ENCODE measurements at regions not wholly inside any gene's neighbourhood (a gene's known extent, or its start where the extent isn't known, plus 50 kb on each side); places are given as distances from the start of the nearest gene placed in this dataset.

DNA sequence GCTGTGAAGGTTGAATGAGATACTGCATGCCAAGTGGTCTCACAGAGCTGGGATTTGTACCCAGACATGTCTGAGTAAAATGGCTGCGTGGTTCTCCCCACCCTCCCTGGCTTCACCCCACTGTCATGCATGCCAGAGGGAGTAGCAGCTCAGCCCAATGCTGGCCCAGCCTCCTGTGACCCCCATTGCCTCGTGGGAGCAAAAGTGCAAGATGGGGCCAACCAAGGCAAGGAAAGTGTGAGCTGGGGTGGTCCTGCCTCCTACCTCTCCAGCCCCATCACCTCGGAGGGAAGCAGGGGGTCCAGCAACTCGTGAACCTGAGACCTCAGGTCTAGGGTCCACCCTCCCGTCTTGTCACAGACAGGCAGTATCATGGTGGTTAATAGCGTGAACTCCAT is 209.8 kb upstream of the GRIK3 start:
- no peaks in the 10 kb centered on the region for H3K4me1 Mint-ChIP-seq (ENCODE audit: low read depth)
- H3K27ac Mint-ChIP-seq: no peak overlapping the region
- no peaks in the 10 kb centered on the region for H3K9me3 Mint-ChIP-seq
- intact Hi-C loops (cut with micrococcal nuclease): no loop called here
- H3K27me3 Mint-ChIP-seq: peaks cover 2% of the 10 kb centered on the region
- H3K4me3 Mint-ChIP-seq: no peak overlapping the region
- no peaks in the 10 kb centered on the region for H3K36me3 Mint-ChIP-seq (ENCODE audit: low read depth)

DNA sequence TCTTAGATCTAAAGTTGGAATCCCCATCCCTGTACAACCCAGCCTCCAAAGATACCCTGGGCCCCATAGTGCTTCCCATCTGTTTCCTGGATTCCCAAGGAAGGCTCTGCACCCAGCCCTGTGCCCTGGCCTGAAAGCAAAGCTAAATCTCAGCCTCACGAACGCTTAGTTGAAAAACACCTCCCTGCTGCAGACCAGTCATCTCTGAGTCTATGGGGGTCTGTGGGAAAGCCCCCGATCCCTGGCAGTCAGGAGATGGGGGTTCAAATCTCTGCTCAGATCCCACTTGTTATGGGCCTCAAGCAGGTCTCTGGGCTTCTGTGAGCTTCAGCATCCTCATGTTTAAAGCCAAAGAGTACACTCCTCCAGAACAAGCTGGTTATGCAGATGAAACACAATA is 210.5 kb upstream of the GRIK3 start:
- no peaks in the 10 kb centered on the region for H3K9me3 Mint-ChIP-seq

DNA sequence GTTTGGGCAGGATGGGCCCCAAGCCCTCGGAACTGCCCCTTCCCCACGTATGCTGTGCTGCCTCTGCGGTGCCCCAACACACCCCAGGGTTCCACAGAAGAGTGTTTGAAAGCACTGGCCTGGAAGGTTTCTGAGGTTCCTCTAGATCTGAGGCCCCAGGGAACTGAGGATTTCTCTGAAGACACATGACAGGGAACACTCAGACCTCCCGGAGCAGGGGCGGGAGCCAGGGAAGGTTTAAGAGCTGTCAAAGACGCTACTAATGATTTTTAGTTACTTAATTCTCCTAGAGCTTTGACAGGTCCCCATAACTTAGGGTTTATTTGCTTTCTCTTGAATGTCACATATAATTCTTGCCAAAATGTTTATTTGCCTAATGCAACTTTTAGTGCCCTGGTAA is 212.3 kb upstream of the GRIK3 start:
- Mint-ChIP-seq H3K4me1 (ENCODE audit: low read depth) (no peaks in the 10 kb centered on the region), H3K9me3 (no peaks in the 10 kb centered on the region), H3K36me3 (ENCODE audit: low read depth) (no peaks in the 10 kb centered on the region), H3K27me3 (peaks cover 1% of the 10 kb centered on the region), H3K27ac (no peak overlapping the region), H3K4me3 (no peak overlapping the region)
- intact Hi-C loops (cut with micrococcal nuclease): no loop called here

More for the DNA sequence above, 210.5 kb upstream of the GRIK3 start:
- no peak overlapping the region for H3K4me3 Mint-ChIP-seq
- H3K36me3 Mint-ChIP-seq (ENCODE audit: low read depth): no peaks in the 10 kb centered on the region
- H3K27ac Mint-ChIP-seq: no peak overlapping the region
- H3K27me3 Mint-ChIP-seq: peaks cover 2% of the 10 kb centered on the region
- intact Hi-C loops (cut with micrococcal nuclease): no loop called here
- no peaks in the 10 kb centered on the region for H3K4me1 Mint-ChIP-seq (ENCODE audit: low read depth)

DNA sequence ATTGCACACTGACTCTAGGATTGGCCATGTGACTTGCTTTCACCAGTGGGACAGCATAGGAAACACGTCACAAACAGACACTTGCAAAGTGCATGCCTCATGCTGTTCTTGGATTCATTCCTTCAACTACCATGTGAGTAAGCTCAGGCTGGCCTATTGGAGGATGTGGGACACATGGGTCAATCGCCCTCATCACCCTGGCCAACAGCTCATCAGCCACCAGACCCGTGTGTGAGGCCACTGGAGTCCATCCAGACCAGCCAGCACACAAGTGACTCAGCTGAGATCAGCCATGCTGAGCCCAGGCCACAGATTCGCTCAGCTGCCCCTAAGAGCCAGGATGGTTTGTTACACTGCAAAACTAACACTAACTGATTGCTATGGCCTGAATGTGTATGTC is 216.1 kb upstream of the GRIK3 start:
- no peaks in the 10 kb centered on the region for H3K9me3 Mint-ChIP-seq
- no peak overlapping the region for H3K27ac Mint-ChIP-seq
- H3K36me3 Mint-ChIP-seq (ENCODE audit: low read depth): no peaks in the 10 kb centered on the region
- no peak overlapping the region for H3K4me3 Mint-ChIP-seq
- peaks cover 5% of the 10 kb centered on the region for H3K27me3 Mint-ChIP-seq
- intact Hi-C loops (cut with micrococcal nuclease): no loop called here
- H3K4me1 Mint-ChIP-seq (ENCODE audit: low read depth): no peaks in the 10 kb centered on the region

DNA sequence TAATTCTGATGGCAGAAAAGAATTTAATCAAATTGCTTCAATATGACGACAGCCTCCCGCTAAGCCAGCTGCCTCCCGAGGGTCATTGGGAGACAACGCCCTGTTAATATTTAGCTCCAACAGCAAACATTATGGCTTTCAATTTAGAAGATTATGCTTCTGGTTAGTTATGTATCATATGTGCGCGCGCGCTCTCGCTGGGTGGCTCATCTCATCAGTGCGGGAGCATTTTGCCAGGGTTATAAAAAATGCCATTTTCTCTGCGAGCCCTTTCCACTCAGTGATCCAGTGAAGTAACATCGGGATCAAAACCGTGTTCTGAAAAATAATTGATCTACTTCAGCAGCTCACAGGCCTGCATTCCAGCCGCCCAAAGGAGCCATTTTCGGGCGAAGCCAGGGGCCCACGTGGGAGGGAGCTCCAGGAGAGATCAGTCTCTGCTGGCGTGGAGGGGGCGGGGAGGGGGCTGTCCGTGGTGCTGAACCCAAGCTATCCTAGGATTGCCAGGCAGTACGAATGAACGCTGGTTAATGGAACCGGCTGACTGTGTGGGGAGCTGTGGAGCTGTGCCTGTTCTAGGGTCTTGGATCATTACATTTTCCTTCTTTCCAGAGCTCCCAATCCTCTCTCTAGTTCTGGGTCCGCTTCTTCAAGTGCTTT is 219.1 kb upstream of the ZC3H12A start:
- intact Hi-C loops (cut with micrococcal nuclease): no loop called here

DNA sequence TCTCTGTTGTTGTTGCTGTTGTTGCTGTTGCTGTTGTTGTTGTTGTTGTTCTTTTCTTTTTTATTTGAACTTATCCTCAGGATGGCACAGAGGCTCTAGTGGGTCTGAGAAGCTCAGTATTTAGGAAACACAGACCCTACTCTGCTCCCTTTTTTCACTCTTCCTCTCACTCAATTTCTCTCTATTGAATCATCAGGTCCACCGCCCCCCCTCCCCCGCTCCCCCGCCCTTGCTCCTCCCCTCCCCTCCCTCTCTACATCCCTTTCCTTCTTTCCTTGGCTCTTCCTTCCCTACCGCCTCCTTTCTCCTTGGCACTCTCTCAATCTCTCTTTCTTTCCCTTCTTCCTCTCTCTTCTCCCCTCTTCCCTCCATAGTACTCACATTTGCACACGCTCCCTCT is 218.5 kb upstream of the ZC3H12A start:
- intact Hi-C loops (cut with micrococcal nuclease): no loop called here

More for the DNA sequence above, 219.1 kb upstream of the ZC3H12A start:
- Mint-ChIP-seq H3K36me3 (ENCODE audit: low read depth) (no peaks in the 10 kb centered on the region), H3K9me3 (no peaks in the 10 kb centered on the region), H3K4me1 (ENCODE audit: low read depth) (no peaks in the 10 kb centered on the region), H3K4me3 (no peak overlapping the region), H3K27me3 (peaks cover 22% of the 10 kb centered on the region), H3K27ac (no peak overlapping the region)

DNA sequence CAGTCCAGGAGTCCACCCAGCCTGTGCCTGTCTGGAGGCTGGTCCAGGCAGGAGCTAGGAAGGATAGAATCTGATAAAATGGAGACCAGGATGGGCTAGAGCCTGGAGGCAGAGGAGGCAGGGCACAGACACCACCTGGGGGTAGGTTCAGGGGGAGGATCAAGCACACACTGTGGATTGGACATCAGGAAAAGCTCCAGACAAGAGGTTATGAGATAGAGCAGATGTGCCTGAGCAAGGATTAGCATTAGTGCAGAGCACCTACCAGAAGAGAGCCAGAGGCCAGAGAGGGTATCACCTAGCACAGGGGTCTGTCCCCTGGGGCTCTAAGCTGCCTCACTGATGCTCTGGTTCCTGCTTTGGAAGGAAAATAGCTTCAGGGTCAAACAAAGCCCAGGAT is 216.7 kb upstream of the ZC3H12A start:
- Mint-ChIP-seq H3K27ac (no peak overlapping the region), H3K4me1 (ENCODE audit: low read depth) (no peaks in the 10 kb centered on the region), H3K4me3 (no peak overlapping the region), H3K9me3 (no peaks in the 10 kb centered on the region), H3K27me3 (peaks cover 22% of the 10 kb centered on the region), H3K36me3 (ENCODE audit: low read depth) (no peaks in the 10 kb centered on the region)
- intact Hi-C loops (cut with micrococcal nuclease): no loop called here

More for the DNA sequence above, 218.5 kb upstream of the ZC3H12A start:
- Mint-ChIP-seq H3K27me3 (peaks cover 22% of the 10 kb centered on the region), H3K9me3 (no peaks in the 10 kb centered on the region), H3K4me3 (no peak overlapping the region), H3K4me1 (ENCODE audit: low read depth) (no peaks in the 10 kb centered on the region), H3K36me3 (ENCODE audit: low read depth) (no peaks in the 10 kb centered on the region), H3K27ac (no peak overlapping the region)

DNA sequence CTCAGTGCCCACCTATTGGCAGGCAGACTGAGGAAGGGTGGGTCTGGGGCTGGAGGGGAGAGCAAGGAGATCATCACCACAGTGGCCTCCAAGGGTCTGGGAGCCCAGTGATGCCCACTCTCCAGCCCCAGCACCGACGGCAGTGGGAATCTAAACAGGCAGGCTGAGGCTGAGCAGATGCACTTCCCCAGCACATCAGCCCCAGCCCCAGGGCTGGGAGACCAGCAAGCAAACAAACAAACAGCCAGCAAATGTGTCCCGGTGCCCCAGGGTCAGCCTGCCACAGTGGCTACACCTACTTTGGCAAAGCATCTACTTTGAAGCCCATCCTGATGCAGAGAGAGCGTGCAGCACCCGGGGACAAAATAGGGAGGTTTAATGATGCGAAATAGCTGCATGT is 216.3 kb upstream of the ZC3H12A start:
- H3K9me3 Mint-ChIP-seq: no peaks in the 10 kb centered on the region
- no peaks in the 10 kb centered on the region for H3K36me3 Mint-ChIP-seq (ENCODE audit: low read depth)
- H3K4me3 Mint-ChIP-seq: no peak overlapping the region
- peaks cover 22% of the 10 kb centered on the region for H3K27me3 Mint-ChIP-seq
- no peak overlapping the region for H3K27ac Mint-ChIP-seq
- intact Hi-C loops (cut with micrococcal nuclease): no loop called here
- no peaks in the 10 kb centered on the region for H3K4me1 Mint-ChIP-seq (ENCODE audit: low read depth)

DNA sequence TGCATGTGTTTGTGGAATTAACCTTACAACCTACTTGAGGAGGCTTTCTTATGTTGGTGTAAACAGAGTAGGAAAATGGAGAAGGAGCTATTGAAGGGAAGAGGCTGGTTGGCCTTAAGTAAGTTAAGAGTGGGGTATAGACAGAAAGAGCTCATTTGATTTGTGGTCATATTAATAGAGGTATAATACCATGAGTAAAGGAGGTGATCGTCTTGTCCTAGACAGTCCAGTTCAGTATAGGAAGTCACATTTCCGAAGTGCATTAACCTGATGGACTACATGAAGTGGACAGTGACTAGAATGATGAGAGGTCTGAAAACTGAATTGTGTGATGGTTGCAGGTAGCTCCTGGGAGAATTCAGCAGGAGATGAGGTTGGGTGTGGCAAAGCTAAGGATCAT is 215.4 kb upstream of the ZC3H12A start:
- H3K27ac Mint-ChIP-seq: no peak overlapping the region
- intact Hi-C loops (cut with micrococcal nuclease): no loop called here
- H3K4me1 Mint-ChIP-seq (ENCODE audit: low read depth): no peaks in the 10 kb centered on the region
- H3K4me3 Mint-ChIP-seq: no peak overlapping the region
- H3K36me3 Mint-ChIP-seq (ENCODE audit: low read depth): no peaks in the 10 kb centered on the region
- no peaks in the 10 kb centered on the region for H3K9me3 Mint-ChIP-seq
- peaks cover 22% of the 10 kb centered on the region for H3K27me3 Mint-ChIP-seq

DNA sequence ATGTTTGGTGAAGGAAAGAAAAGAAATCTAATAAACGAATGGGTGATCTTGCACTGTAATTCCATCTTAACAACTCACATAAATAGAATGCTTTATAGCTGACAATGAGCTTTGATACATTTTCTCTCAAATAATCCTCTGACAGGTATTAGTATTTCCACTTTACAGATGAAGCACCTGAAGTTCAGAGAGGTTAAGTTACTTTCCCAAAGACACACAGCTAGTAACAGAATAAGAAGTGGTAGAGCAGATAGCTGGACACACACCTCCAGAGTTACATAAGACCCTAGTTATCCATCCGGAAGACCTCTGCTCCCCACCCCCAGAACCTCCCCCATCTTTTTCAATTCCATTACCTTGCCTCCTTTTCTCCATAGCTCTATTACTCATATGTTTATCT is 213.3 kb upstream of the ZC3H12A start:
- no peak overlapping the region for H3K4me3 Mint-ChIP-seq
- no peaks in the 10 kb centered on the region for H3K36me3 Mint-ChIP-seq (ENCODE audit: low read depth)
- intact Hi-C loops (cut with micrococcal nuclease): no loop called here
- no peaks in the 10 kb centered on the region for H3K9me3 Mint-ChIP-seq
- H3K4me1 Mint-ChIP-seq (ENCODE audit: low read depth): no peaks in the 10 kb centered on the region
- H3K27me3 Mint-ChIP-seq: peaks cover 15% of the 10 kb centered on the region
- no peak overlapping the region for H3K27ac Mint-ChIP-seq

DNA sequence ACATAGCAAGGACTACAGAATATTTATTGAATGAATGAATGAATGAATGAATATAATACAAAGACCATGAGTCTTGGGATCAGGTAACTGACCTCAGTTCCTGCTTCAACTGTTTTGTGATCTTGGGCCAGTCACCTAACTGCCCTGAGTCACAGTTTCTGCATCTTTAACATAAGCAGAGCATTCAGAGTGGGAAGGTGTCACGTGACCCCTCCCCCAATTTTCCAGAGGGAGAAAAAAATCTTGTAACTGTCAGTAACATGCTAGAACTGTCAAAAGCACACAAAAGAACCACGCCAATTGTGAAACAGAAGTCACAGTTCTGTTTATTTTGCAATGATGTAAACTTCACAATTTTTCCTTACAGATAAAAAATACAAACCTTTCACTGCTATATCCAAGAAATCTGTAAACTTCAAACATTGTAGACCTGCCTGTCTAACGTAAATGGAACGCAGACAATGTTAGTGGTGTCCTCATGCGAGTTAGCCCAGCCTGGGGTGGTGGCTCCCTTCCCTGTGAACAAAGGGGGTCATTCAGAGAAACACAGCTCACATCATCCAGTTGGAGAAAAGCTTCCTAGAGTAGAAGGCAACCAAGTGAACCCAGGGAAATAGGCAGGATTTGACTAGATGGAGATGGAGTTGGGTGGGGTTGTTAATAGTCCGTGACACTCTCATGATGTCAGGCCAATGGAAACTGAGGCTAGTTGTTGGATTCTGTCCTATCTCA is 211.8 kb upstream of the ZC3H12A start:
- intact Hi-C loops (cut with micrococcal nuclease): no loop called here
- H3K4me1 Mint-ChIP-seq (ENCODE audit: low read depth): no peaks in the 10 kb centered on the region
- H3K27me3 Mint-ChIP-seq: peaks cover 8% of the 10 kb centered on the region
- no peaks in the 10 kb centered on the region for H3K36me3 Mint-ChIP-seq (ENCODE audit: low read depth)
- no peak overlapping the region for H3K4me3 Mint-ChIP-seq
- no peaks in the 10 kb centered on the region for H3K9me3 Mint-ChIP-seq
- no peak overlapping the region for H3K27ac Mint-ChIP-seq

DNA sequence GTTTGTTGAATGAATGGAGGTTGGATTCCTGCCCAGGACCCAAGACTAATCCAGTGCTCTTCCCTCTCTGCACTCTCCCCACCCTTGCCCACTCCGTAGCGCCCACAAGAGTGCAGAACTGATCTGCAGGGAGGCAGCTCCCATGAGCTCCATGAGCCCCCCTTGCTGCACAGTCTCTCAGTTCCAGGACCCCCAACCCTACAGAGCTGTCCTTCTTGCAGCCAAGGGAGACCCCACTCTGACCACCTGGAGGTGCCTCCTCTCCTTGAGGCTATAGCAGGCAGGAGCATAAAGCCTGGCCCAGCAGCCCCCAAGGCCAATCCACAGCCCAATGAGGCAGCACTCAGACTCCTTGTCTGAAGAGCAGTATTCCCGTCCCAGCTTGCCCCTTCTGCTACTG is 209.2 kb upstream of the ZC3H12A start:
- Mint-ChIP-seq H3K36me3 (ENCODE audit: low read depth) (no peaks in the 10 kb centered on the region), H3K4me3 (no peak overlapping the region), H3K27ac (no peak overlapping the region), H3K27me3 (peaks cover 3% of the 10 kb centered on the region), H3K9me3 (no peaks in the 10 kb centered on the region), H3K4me1 (ENCODE audit: low read depth) (no peaks in the 10 kb centered on the region)
- intact Hi-C loops (cut with micrococcal nuclease): no loop called here

DNA sequence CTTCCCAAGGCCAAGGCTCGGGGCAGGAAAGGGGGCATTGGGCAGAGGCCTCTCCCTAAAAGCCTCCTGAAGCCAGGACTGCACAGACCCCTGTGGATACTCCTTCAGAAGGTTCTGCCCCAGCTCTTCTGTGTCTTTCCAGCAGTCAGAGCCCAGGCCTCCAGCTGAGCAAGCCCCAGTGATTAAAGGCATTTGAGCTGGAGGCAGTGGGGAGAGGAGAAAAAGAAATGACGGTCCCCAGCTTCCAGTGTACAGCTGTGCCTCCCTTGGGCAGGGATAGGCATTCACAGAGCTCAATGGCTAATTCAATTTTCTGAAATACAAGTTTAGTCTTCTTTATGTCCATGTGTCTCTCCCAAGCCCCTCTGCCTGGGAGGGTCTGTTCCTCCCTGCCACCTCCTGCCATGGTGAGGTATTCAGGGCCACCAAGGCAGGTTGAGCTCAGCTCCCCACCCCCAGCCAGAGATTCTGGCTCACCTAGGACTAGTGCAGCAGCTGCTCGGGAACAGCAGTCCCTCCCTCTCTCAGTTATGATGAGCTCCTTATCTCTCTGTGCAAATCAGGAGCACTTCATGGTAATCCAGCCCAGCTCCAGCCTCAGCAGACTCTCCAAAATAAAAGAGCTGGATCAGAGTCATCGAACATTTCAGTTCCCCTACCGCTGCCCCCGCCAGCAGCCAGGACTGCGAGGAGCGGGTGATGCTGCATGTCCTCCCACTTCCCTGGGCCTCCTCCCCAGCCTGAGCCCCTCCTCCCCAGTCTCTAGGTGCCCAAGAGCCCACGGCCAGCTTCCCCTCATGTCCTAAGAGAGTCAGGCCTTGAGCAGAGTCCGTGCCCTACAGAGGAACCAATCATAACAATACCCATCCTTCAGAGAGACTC is 208.4 kb upstream of the ZC3H12A start:
- Mint-ChIP-seq H3K27me3 (peaks cover 3% of the 10 kb centered on the region), H3K27ac (no peak overlapping the region), H3K4me1 (ENCODE audit: low read depth) (no peaks in the 10 kb centered on the region), H3K4me3 (no peak overlapping the region), H3K9me3 (no peaks in the 10 kb centered on the region), H3K36me3 (ENCODE audit: low read depth) (no peaks in the 10 kb centered on the region)
- intact Hi-C loops (cut with micrococcal nuclease): no loop called here

DNA sequence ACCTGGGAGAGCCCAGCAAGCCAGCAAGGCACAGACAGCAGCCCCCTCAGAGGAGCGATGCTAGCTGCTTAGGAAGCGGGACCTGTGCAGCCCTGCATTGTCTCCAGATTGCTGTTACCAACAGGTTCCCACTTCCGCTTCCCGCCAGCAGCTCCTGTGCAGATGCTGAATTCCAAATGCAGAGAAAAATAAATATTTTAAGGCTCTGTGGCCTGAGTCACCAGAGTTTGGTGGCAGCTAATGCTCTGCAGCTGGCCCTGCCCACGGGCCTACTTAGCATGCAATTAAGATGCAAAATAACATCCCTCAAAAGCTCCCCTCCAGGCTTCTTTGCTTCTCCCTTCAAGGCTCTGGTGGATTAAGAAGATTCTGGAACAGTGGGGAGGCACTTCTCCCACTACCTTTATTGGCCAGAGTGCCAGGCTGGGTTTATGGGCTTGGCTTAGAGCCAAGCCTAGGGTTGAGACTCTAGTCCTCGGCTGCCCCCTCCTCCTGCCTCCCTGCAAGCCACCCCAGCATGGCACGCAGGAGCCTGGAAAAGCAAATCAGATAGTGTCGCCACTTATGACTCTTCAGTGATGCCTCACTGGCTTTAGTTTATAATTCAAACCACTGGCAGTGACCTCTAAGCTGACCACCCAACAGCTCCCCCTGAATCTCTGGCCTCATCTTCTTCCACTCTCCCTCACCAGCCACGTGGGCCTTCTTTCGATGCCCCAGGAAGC is 207.1 kb upstream of the ZC3H12A start:
- Mint-ChIP-seq H3K27me3 (peaks cover 3% of the 10 kb centered on the region), H3K27ac (no peak overlapping the region), H3K36me3 (ENCODE audit: low read depth) (no peaks in the 10 kb centered on the region), H3K4me3 (no peak overlapping the region), H3K9me3 (no peaks in the 10 kb centered on the region), H3K4me1 (ENCODE audit: low read depth) (no peaks in the 10 kb centered on the region)
- intact Hi-C loops (cut with micrococcal nuclease): no loop called here

All from dendritic cell treated with granulocyte-macrophage colony-stimulating factor and Interleukin-4, amounts not matched to agents 40 ng/mL and 50 ng/mL, for 4 days (primary cell).